ENCODE measurements at regions not wholly inside any gene's neighbourhood (a gene's known extent, or its start where the extent isn't known, plus 50 kb on each side); places are given as distances from the start of the nearest gene placed in this dataset.

DNA sequence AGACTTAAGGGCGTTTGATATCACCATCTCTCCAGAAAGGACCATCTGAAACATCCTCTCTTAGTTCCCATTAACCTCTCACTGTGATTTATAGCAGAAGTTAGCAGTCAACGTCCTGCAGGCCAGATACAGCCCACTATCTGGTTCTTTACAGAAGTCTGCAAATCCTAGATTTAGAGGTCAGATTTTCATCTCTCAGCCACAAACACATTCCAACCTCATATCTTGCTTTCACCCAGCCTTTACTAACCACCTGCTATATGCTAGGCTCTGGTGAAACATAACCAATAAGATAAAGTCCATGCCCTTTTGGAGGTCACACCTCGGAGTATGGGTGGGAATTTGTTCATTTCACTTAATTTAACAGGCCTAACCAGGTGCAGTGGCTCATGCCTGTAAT, 76.8 kb upstream of the CACNA1A start:
- CTCF ChIA-PET, result no interaction called here
- Histone ChIP-seq H2AFZ (ENCODE audit: low read depth, low read length) (no peak overlapping the region), H3K4me2 (ENCODE audit: insufficient read depth, low read length) (no peak overlapping the region), H3K79me2 (ENCODE audit: control insufficient read depth, insufficient read depth, low read length) (no peaks in the 10 kb centered on the region), H3K9me3 (replicated peaks; ENCODE audit: control insufficient read depth, insufficient read depth, low read length) (no peaks in the 10 kb centered on the region), H3K27me3 (ENCODE audit: control insufficient read depth in 2 of 2, insufficient read depth in 2 of 2, low read length in 2 of 2) (no peaks in the 10 kb centered on the region), H3K9me1 (replicated peaks; ENCODE audit: control insufficient read depth, extremely low read depth, insufficient read depth, low read length) (no peaks in the 10 kb centered on the region), H3K27ac (ENCODE audit: insufficient read depth, low read depth, low read length) (no peak overlapping the region), H3K36me3 (ENCODE audit: control insufficient read depth in 2 of 2, extremely low read depth in 1 of 2, insufficient read depth in 2 of 2, low read length in 2 of 2) (no peaks in the 10 kb centered on the region), H3K9ac (replicated peaks; ENCODE audit: extremely low read depth, insufficient read depth, low read length) (no peak overlapping the region), H3K4me1 (ENCODE audit: control insufficient read depth, extremely low read depth, insufficient read depth, low read length) (no peaks in the 10 kb centered on the region), H4K20me1 (replicated peaks; ENCODE audit: control insufficient read depth, extremely low read depth, insufficient read depth, low read length) (no peaks in the 10 kb centered on the region), H3K4me3 (replicated peaks in 1 of 3; ENCODE audit: insufficient read depth in 1 of 3, low read depth in 1 of 3, low read length in 3 of 3) (no peak overlapping the region)
- dilution Hi-C loops (cut with MboI; ENCODE audit: extremely low pct_ligation_motif_present, low sequenced_read_pairs), result no loop called here
- intact Hi-C loops (cut with micrococcal nuclease), result no loop called here
- POLR2A ChIA-PET, result no interaction called here
- BruUV-seq (replicated peaks), result no TSS peak
- no peak for TF ChIP-seq MYC (IDR thresholded peaks at IDR 0.05; ENCODE audit: low read depth, low read length)
- TF ChIP-seq MAX (IDR thresholded peaks at IDR 0.05; ENCODE audit: insufficient read depth, insufficient read length), result no peak
- TF ChIP-seq POLR2AphosphoS5 (IDR thresholded peaks at IDR 0.05; ENCODE audit: insufficient read depth, low read depth, low read length), result no peak
- no peak for TF ChIP-seq EZH2 (IDR thresholded peaks at IDR 0.05; ENCODE audit: borderline replicate concordance, low read depth, low read length, severe bottlenecking)
- no peak for TF ChIP-seq POLR2A (IDR thresholded peaks at IDR 0.05; ENCODE audit: low read depth, low read length)
- TF ChIP-seq FOS (IDR thresholded peaks at IDR 0.05; ENCODE audit: borderline replicate concordance, insufficient read depth, low read length), result no peak
- no peak for TF ChIP-seq JUN (IDR thresholded peaks at IDR 0.05; ENCODE audit: borderline replicate concordance, insufficient read depth, insufficient read length, low read depth)
- TF ChIP-seq, protein P1, sequence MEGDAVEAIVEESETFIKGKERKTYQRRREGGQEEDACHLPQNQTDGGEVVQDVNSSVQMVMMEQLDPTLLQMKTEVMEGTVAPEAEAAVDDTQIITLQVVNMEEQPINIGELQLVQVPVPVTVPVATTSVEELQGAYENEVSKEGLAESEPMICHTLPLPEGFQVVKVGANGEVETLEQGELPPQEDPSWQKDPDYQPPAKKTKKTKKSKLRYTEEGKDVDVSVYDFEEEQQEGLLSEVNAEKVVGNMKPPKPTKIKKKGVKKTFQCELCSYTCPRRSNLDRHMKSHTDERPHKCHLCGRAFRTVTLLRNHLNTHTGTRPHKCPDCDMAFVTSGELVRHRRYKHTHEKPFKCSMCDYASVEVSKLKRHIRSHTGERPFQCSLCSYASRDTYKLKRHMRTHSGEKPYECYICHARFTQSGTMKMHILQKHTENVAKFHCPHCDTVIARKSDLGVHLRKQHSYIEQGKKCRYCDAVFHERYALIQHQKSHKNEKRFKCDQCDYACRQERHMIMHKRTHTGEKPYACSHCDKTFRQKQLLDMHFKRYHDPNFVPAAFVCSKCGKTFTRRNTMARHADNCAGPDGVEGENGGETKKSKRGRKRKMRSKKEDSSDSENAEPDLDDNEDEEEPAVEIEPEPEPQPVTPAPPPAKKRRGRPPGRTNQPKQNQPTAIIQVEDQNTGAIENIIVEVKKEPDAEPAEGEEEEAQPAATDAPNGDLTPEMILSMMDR (IDR thresholded peaks at IDR 0.05; ENCODE audit: extremely low read depth in 1 of 2, insufficient read depth in 1 of 2, low read depth in 1 of 2, low read length in 2 of 2), result no peak
- TF ChIP-seq GATA2 (IDR thresholded peaks at IDR 0.05; ENCODE audit: insufficient read depth, insufficient read length, low read depth, low read length), result no peak
- FAIRE-seq, result no peak
- DNase-seq (ENCODE audit: low read depth, low spot score), result no peak
